ENCODE measurements at regions not wholly inside any gene's neighbourhood (a gene's known extent, or its start where the extent isn't known, plus 50 kb on each side); places are given as distances from the start of the nearest gene placed in this dataset.

- Histone ChIP-seq H3K27ac (no peak overlapping the region), H4K20me1 (ENCODE audit: insufficient read depth) (no peaks in the 10 kb centered on the region), H3K9me3 (ENCODE audit: insufficient read depth, low read depth) (no peaks in the 10 kb centered on the region), H3K4me1 (replicated peaks; ENCODE audit: insufficient read depth) (no peaks in the 10 kb centered on the region), H3K4me3 (no peak overlapping the region), H3K36me3 (ENCODE audit: low read depth) (no peaks in the 10 kb centered on the region), H2AFZ (no peak overlapping the region), H3F3A (ENCODE audit: insufficient read depth, low read depth) (no peaks in the 10 kb centered on the region), H3K9me2 (ENCODE audit: insufficient read depth) (no peaks in the 10 kb centered on the region), H3K79me2 (ENCODE audit: low read depth) (no peaks in the 10 kb centered on the region), H3K4me2 (no peak overlapping the region), H3K27me3 (ENCODE audit: insufficient read depth, low read depth) (no peaks in the 10 kb centered on the region)
- DNase-seq: no peak
- BruUV-seq (replicated peaks): no TSS peak
- ChIA-PET POLR2A (ENCODE audit: unreplicated experiment) (no interaction called here), CTCF (no interaction called here)
- no peak for TF ChIP-seq EZH2 (IDR thresholded peaks at IDR 0.05; ENCODE audit: low read depth)
- TF ChIP-seq CTCF (conservative IDR thresholded peaks at IDR 0.05): no peak
- intact Hi-C loops (cut with micrococcal nuclease; ENCODE audit: unreplicated experiment): no loop called here
Measured at GRCh38 chr18:25497151-25497794, 145.3 kb upstream of the ZNF521 start.

GRCh38 chr18:25496544-25496943, 144.6 kb upstream of the ZNF521 start:
- no peaks in the 10 kb centered on the region for H3K9me2 ChIP-seq (ENCODE audit: insufficient read depth)
- H3F3A ChIP-seq (ENCODE audit: insufficient read depth, low read depth): no peaks in the 10 kb centered on the region
- H3K27ac ChIP-seq: no peak overlapping the region
- intact Hi-C loops (cut with micrococcal nuclease; ENCODE audit: unreplicated experiment): no loop called here
- TF ChIP-seq EZH2 (IDR thresholded peaks at IDR 0.05; ENCODE audit: low read depth) (no peak), CTCF (conservative IDR thresholded peaks at IDR 0.05) (no peak)
- no TSS peak for BruUV-seq (replicated peaks)
- no peak for DNase-seq
- H3K4me1 ChIP-seq (replicated peaks; ENCODE audit: insufficient read depth): no peaks in the 10 kb centered on the region
- ChIA-PET CTCF (no interaction called here), POLR2A (ENCODE audit: unreplicated experiment) (no interaction called here)
- H2AFZ ChIP-seq: no peak overlapping the region
- H4K20me1 ChIP-seq (ENCODE audit: insufficient read depth): no peaks in the 10 kb centered on the region
- no peak overlapping the region for H3K4me3 ChIP-seq
- H3K9me3 ChIP-seq (ENCODE audit: insufficient read depth, low read depth): no peaks in the 10 kb centered on the region
- H3K4me2 ChIP-seq: no peak overlapping the region
- no peaks in the 10 kb centered on the region for H3K79me2 ChIP-seq (ENCODE audit: low read depth)
- no peaks in the 10 kb centered on the region for H3K27me3 ChIP-seq (ENCODE audit: insufficient read depth, low read depth)
- no peaks in the 10 kb centered on the region for H3K36me3 ChIP-seq (ENCODE audit: low read depth)

DNA sequence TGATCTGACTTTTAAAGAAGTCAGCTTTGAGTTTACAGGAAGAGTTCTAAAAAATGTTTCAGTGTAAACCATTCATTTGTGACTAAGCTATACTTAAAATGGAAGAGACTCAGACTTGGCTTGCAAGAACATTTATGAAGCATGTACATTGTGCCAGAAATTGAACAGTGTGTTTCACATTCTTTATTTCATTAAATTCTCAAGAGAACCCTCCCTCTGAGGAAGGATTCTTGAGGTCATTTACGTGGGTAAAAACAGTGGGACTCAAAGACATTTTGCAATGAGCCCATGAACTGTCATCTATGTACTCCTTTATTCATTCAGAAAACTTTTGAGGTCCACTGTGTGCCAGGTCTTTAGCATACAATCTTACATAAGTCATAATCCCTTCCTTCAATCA, 143.6 kb upstream of the ZNF521 start:
- H3K4me2 ChIP-seq: no peak overlapping the region
- no peak overlapping the region for H2AFZ ChIP-seq
- no peaks in the 10 kb centered on the region for H3F3A ChIP-seq (ENCODE audit: insufficient read depth, low read depth)
- no peaks in the 10 kb centered on the region for H3K36me3 ChIP-seq (ENCODE audit: low read depth)
- TF ChIP-seq EZH2 (IDR thresholded peaks at IDR 0.05; ENCODE audit: low read depth) (no peak), CTCF (conservative IDR thresholded peaks at IDR 0.05) (no peak)
- CTCF ChIA-PET: no interaction called here
- no peaks in the 10 kb centered on the region for H3K9me2 ChIP-seq (ENCODE audit: insufficient read depth)
- intact Hi-C loops (cut with micrococcal nuclease; ENCODE audit: unreplicated experiment): no loop called here
- H4K20me1 ChIP-seq (ENCODE audit: insufficient read depth): no peaks in the 10 kb centered on the region
- no peaks in the 10 kb centered on the region for H3K27me3 ChIP-seq (ENCODE audit: insufficient read depth, low read depth)
- no peaks in the 10 kb centered on the region for H3K79me2 ChIP-seq (ENCODE audit: low read depth)
- no peak overlapping the region for H3K4me3 ChIP-seq
- no peaks in the 10 kb centered on the region for H3K4me1 ChIP-seq (replicated peaks; ENCODE audit: insufficient read depth)
- POLR2A ChIA-PET (ENCODE audit: unreplicated experiment): no interaction called here
- no peak overlapping the region for H3K27ac ChIP-seq
- no TSS peak for BruUV-seq (replicated peaks)
- DNase-seq: no peak
- no peaks in the 10 kb centered on the region for H3K9me3 ChIP-seq (ENCODE audit: insufficient read depth, low read depth)

Measured in PC-9 (cell line).